SK-N-SH (cell line): ENCODE measurements at regions not wholly inside any gene's neighbourhood (a gene's known extent, or its start where the extent isn't known, plus 50 kb on each side); places are given as distances from the start of the nearest gene placed in this dataset.

ENCODE experiments used
- CTCF ChIA-PET: fragments of 300-600, 350-600 bp; formaldehyde crosslinking; extraction: SDS; loops from one replicate; lab custom pipeline; 2021; lab: Yijun Ruan, JAX
- POLR2A ChIA-PET: fragments of 350-600 bp; sonication (Branson Sonifier 250); formaldehyde crosslinking; extraction: SDS; loops from one replicate; lab custom pipeline; 2020; ENCODE audit warnings: antibody characterized with exemption, inconsistent platforms; lab: Yijun Ruan, JAX
- DNase-seq: peaks from one replicate; pipeline ENCODE4 v3.0.0; 2012
- H2AFZ ChIP-seq: fragments of 200-600 bp; sonication (generic); 2 replicates; pipeline ENCODE4 v1.8.1; 2016; ENCODE audit warnings: antibody characterized with exemption, mild to moderate bottlenecking, low read depth
- H3F3A ChIP-seq: fragments of 200-600 bp; sonication (generic); replicated peaks from 2 replicates; pipeline ENCODE3; 2016; ENCODE audit warnings: antibody characterized with exemption, mild to moderate bottlenecking; ENCODE audit not compliant: insufficient read depth
- H3K27ac ChIP-seq, 2 experiments: fragments of 200-500 bp in 1 of 2; fragments of 200-600 bp in 1 of 2; sonication (Bioruptor generic) in 1 of 2; sonication (generic), shearing (Covaris generic) in 1 of 2; 2 replicates each; pipeline versions ENCODE4 v1.5.1 to v1.6.1; 2014 to 2016; ENCODE audit warnings: low read depth in 2 of 2, inconsistent platforms in 1 of 2, low read length in 1 of 2, mild to moderate bottlenecking in 1 of 2, mixed read lengths in 1 of 2
- H3K27me3 ChIP-seq: fragments of 200-600 bp; sonication (generic), shearing (Covaris generic); 2 replicates; pipeline ENCODE4 v1.6.1; 2016; ENCODE audit warnings: mixed run types; ENCODE audit not compliant: insufficient read depth
- H3K36me3 ChIP-seq, 2 experiments: fragments of 200-500 bp in 1 of 2; fragments of 200-600 bp in 1 of 2; sonication (Bioruptor generic) in 1 of 2; sonication (generic) in 1 of 2; replicated peaks in 1 of 2; 2 replicates each; pipeline versions ENCODE3 to v1.5.1; 2014 to 2016; ENCODE audit warnings: low read length in 1 of 2, mild to moderate bottlenecking in 1 of 2; ENCODE audit not compliant: insufficient read depth in 2 of 2, control insufficient read depth in 1 of 2
- H3K4me1 ChIP-seq, 2 experiments: fragments of 200-500 bp in 1 of 2; fragments of 200-600 bp in 1 of 2; sonication (Bioruptor generic) in 1 of 2; sonication (generic), shearing (Covaris generic) in 1 of 2; 2 replicates each; pipeline versions ENCODE4 v1.5.1 to v1.6.1; 2014 to 2016; ENCODE audit warnings: low read depth in 1 of 2, low read length in 1 of 2, mixed run types in 1 of 2; ENCODE audit not compliant: insufficient read depth in 2 of 2, control insufficient read depth in 1 of 2
- H3K4me2 ChIP-seq: fragments of 200-600 bp; sonication (generic), shearing (Covaris generic); 2 replicates; pipeline ENCODE4 v1.6.1; 2017; ENCODE audit warnings: mixed run types
- H3K4me3 ChIP-seq, 2 experiments: fragments of 200-500 bp in 1 of 2; fragments of 200-600 bp in 1 of 2; sonication (Bioruptor generic) in 1 of 2; sonication (generic), shearing (Covaris generic) in 1 of 2; 2 replicates each; pipeline versions ENCODE4 v1.5.1 to v1.8.1; 2014 to 2016; ENCODE audit warnings: low read depth in 2 of 2, inconsistent platforms in 1 of 2, low read length in 1 of 2, mild to moderate bottlenecking in 1 of 2, mixed read lengths in 1 of 2, moderate library complexity in 1 of 2
- H3K79me2 ChIP-seq: fragments of 200-600 bp; sonication (generic); 2 replicates; pipeline ENCODE4 v1.8.1; 2017; ENCODE audit warnings: mild to moderate bottlenecking; ENCODE audit not compliant: insufficient read depth
- H3K9ac ChIP-seq: fragments of 200-600 bp; sonication (generic); 2 replicates; pipeline ENCODE4 v1.6.1; 2017; ENCODE audit warnings: mixed run types
- H3K9me2 ChIP-seq: fragments of 200-600 bp; sonication (generic); 2 replicates; pipeline ENCODE4 v1.6.1; 2017; ENCODE audit warnings: mixed run types
- H3K9me3 ChIP-seq: fragments of 200-600 bp; sonication (generic); 2 replicates; pipeline ENCODE4 v1.6.1; 2017; ENCODE audit warnings: mixed run types, mild to moderate bottlenecking, moderate library complexity
- H4K20me1 ChIP-seq: fragments of 200-600 bp; sonication (generic); 2 replicates; pipeline ENCODE4 v1.6.1; 2017; ENCODE audit warnings: mild to moderate bottlenecking, mixed run types; ENCODE audit not compliant: insufficient read depth
- CHD2 ChIP-seq: fragments of 150-350 bp; IDR thresholded peaks from 2 replicates; pipeline ENCODE4 v1.6.1; 2018; ENCODE audit warnings: low read length; ENCODE audit not compliant: partially characterized antibody
- ELF1 ChIP-seq: IDR thresholded peaks from 2 replicates; pipeline ENCODE4 v1.4.0; 2012
- EP300 ChIP-seq, 2 experiments: IDR thresholded peaks; 2 replicates each; pipeline versions ENCODE4 v1.4.0 to v1.6.1; 2012; ENCODE audit warnings: borderline replicate concordance in 1 of 2, low read depth in 1 of 2, low read length in 1 of 2
- EZH2phosphoT487 ChIP-seq: fragments of 200-600 bp; sonication (generic); IDR thresholded peaks from 2 replicates; pipeline ENCODE4 v1.6.1; 2017; ENCODE audit warnings: low read depth, mixed run types, mild to moderate bottlenecking, antibody characterized with exemption, moderate library complexity, borderline replicate concordance
- FOSL2 ChIP-seq: IDR thresholded peaks from 2 replicates; pipeline ENCODE4 v1.4.0; 2012; ENCODE audit warnings: low read depth, mild to moderate bottlenecking, moderate library complexity, borderline replicate concordance
- FOXJ3 ChIP-seq: sonication (generic); formaldehyde crosslinking; IDR thresholded peaks from 2 replicates; pipeline ENCODE4 v1.5.1; 2020; ENCODE audit warnings: mild to moderate bottlenecking, missing genetic modification reagents
- FOXM1 ChIP-seq: IDR thresholded peaks from 2 replicates; pipeline ENCODE4 v1.4.0; 2012; ENCODE audit warnings: low read depth, mild to moderate bottlenecking
- GABPA ChIP-seq: IDR thresholded peaks from 2 replicates; pipeline ENCODE4 v1.4.0; 2012; ENCODE audit warnings: low read depth, mild to moderate bottlenecking
- GATA2 ChIP-seq: sonication (generic); formaldehyde crosslinking; IDR thresholded peaks from 2 replicates; pipeline ENCODE4 v1.5.0; 2020; ENCODE audit warnings: mild to moderate bottlenecking, missing genetic modification reagents
- JUND ChIP-seq: IDR thresholded peaks from 2 replicates; pipeline ENCODE4 v1.4.0; 2012
- MEF2A ChIP-seq: IDR thresholded peaks from 2 replicates; pipeline ENCODE4 v1.4.0; 2012; ENCODE audit warnings: low read depth, borderline replicate concordance
- NFIC ChIP-seq: IDR thresholded peaks from 2 replicates; pipeline ENCODE4 v1.4.0; 2012; ENCODE audit warnings: borderline replicate concordance
- NRF1 ChIP-seq: IDR thresholded peaks from 2 replicates; pipeline ENCODE4 v1.6.1; 2012; ENCODE audit warnings: low read depth, mild to moderate bottlenecking, low read length
- PBX3 ChIP-seq: IDR thresholded peaks from 2 replicates; pipeline ENCODE4; 2012
- POLR2AphosphoS5 ChIP-seq: IDR thresholded peaks from 2 replicates; pipeline ENCODE4 v1.6.1; 2012; ENCODE audit warnings: low read depth, low read length
- RAD21 ChIP-seq: IDR thresholded peaks from 2 replicates; pipeline ENCODE4 v1.6.1; 2012; ENCODE audit warnings: mild to moderate bottlenecking, low read length
- RCOR1 ChIP-seq: fragments of 150-350 bp; IDR thresholded peaks from 2 replicates; pipeline ENCODE4 v1.6.1; 2017; ENCODE audit warnings: antibody characterized with exemption, low read length
- RFX5 ChIP-seq: IDR thresholded peaks from 2 replicates; pipeline ENCODE4 v1.6.1; 2012; ENCODE audit warnings: mild to moderate bottlenecking, improper control_type of control experiment, low read length
- RXRA ChIP-seq: IDR thresholded peaks from 2 replicates; pipeline ENCODE4 v1.4.0; 2012; ENCODE audit warnings: low read depth, mild to moderate bottlenecking, borderline replicate concordance
- SIN3A ChIP-seq: IDR thresholded peaks from 2 replicates; pipeline ENCODE4 v1.6.1; 2012; ENCODE audit warnings: low read depth, mild to moderate bottlenecking, low read length, moderate library complexity, borderline replicate concordance
- SMC3 ChIP-seq: IDR thresholded peaks from 2 replicates; pipeline ENCODE4 v1.6.1; 2012; ENCODE audit warnings: low read depth, low read length, improper control_type of control experiment
- TAF1 ChIP-seq: IDR thresholded peaks from 2 replicates; pipeline ENCODE4 v1.6.1; 2012; ENCODE audit warnings: low read depth, mild to moderate bottlenecking, low read length, moderate library complexity, borderline replicate concordance
- TCF12 ChIP-seq: IDR thresholded peaks from 2 replicates; pipeline ENCODE4 v1.4.0; 2012
- TEAD4 ChIP-seq: IDR thresholded peaks from 2 replicates; pipeline ENCODE4 v1.4.0; 2012; ENCODE audit warnings: mild to moderate bottlenecking, borderline replicate concordance; ENCODE audit not compliant: insufficient read depth
- ZBTB33 ChIP-seq: IDR thresholded peaks from 2 replicates; pipeline ENCODE4 v1.4.0; 2012; ENCODE audit warnings: low read depth, borderline replicate concordance
- WGBS: methylation state at CpG from one replicate; pipeline ENCODE4 v1.1.6; 2017; ENCODE audit warnings: low lambda C conversion rate; 5-methylcytosine and 5-hydroxymethylcytosine counted together
- TF ChIP-seq, protein P1 (sequence below): IDR thresholded peaks from 2 replicates; pipeline ENCODE4 v1.4.0; 2012; ENCODE audit warnings: low read depth
- TF ChIP-seq, protein P2 (sequence below): fragments of 150-350 bp; IDR thresholded peaks from 2 replicates; pipeline ENCODE4 v1.6.1; 2016; ENCODE audit warnings: mild to moderate bottlenecking, low read depth, low read length

DNA sequence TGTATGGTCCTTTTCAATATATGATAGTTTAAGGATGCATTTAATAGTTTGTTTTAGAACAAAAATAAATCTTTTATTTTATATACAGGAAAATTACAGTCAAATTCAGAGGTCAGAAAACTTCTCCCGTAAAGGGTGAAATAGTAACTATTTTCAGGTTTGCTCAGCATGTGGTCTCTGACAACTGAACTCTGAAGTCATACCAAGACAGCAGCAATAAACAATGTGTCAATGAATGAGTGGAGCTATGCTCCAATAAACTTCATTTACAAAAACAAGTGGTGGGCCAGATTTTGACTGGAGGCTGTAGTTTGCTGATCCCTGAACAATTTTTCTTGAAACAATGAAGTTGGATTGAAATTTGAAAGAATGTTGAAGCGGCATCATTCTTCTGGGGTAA is 123.6 kb downstream of the ZNF248 start:
- DNase-seq: no peak
- Histone ChIP-seq H2AFZ (no peak overlapping the region), H3K4me2 (no peak overlapping the region), H3K9me2 (no peaks in the 10 kb centered on the region), H3K27ac (no peak overlapping the region), H3K4me3 (no peak overlapping the region), H3K9me3 (no peaks in the 10 kb centered on the region), H3K27me3 (no peaks in the 10 kb centered on the region), H3K4me1 (no peaks in the 10 kb centered on the region), H3K36me3 (no peaks in the 10 kb centered on the region), H3F3A (peaks cover 7% of the 10 kb centered on the region), H3K9ac (no peak overlapping the region), H3K79me2 (no peaks in the 10 kb centered on the region), H4K20me1 (no peaks in the 10 kb centered on the region)
- CTCF ChIA-PET: no interaction called here
- 43% methylated on average over 2 of the region's 2 CpGs for WGBS
- POLR2A ChIA-PET: no interaction called here
- TF ChIP-seq, protein P1, sequence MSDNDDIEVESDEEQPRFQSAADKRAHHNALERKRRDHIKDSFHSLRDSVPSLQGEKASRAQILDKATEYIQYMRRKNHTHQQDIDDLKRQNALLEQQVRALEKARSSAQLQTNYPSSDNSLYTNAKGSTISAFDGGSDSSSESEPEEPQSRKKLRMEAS: no peak
- no peak for TF ChIP-seq TCF12
- TF ChIP-seq SIN3A: no peak
- TF ChIP-seq EP300 (IDR thresholded peaks at IDR 0.05; ENCODE audit: borderline replicate concordance in 1 of 2, low read depth in 1 of 2, low read length in 1 of 2): no peak
- TF ChIP-seq TAF1: no peak
- no peak for TF ChIP-seq FOSL2
- TF ChIP-seq RCOR1: no peak
- TF ChIP-seq TEAD4: no peak
- TF ChIP-seq FOXJ3: no peak
- TF ChIP-seq ELF1: no peak
- TF ChIP-seq JUND: no peak
- no peak for TF ChIP-seq EZH2phosphoT487
- TF ChIP-seq ZBTB33: no peak
- TF ChIP-seq MEF2A: no peak
- TF ChIP-seq RAD21: no peak
- no peak for TF ChIP-seq GATA2
- TF ChIP-seq FOXM1: no peak

DNA sequence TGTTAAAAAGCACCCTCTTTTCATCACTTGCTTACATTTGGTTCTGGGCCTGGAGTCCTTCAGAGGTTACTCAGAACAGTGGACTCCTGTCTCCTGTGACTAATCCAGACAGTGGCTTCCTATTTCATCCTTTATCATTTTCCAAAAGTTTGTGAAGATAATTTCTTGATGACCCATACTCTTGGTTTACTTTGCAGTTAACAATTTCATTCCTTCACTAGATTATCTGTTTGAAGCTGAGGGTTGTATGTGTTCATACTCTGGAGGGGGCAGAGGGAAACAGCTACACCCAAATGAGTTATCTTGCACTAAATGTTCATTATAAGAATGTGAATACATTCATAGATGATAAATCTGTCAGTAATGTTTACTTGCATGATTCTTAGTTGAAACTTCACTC is 124.7 kb downstream of the ZNF248 start:
- no peaks in the 10 kb centered on the region for H3K27me3 ChIP-seq
- no peaks in the 10 kb centered on the region for H3K9me3 ChIP-seq
- no peaks in the 10 kb centered on the region for H3K36me3 ChIP-seq
- no peaks in the 10 kb centered on the region for H4K20me1 ChIP-seq
- no peaks in the 10 kb centered on the region for H3K9me2 ChIP-seq
- H3F3A ChIP-seq: peaks cover 7% of the 10 kb centered on the region
- no peak overlapping the region; a peak in 1 of 4 replicates for H3K4me3 ChIP-seq
- DNase-seq: no peak
- no peak overlapping the region for H2AFZ ChIP-seq
- H3K79me2 ChIP-seq: no peaks in the 10 kb centered on the region
- ChIA-PET POLR2A (no interaction called here), CTCF (interaction anchor here (1.6 kb wide), 1 partner anchor 9 kb away, joined by 3 read pairs; no protein-coding TSS in a partner anchor)
- no peak overlapping the region for H3K27ac ChIP-seq
- no peaks in the 10 kb centered on the region for H3K4me1 ChIP-seq
- peak overlapping the region; percentile 3; the same call in 1 of the 2 replicates for H3K4me2 ChIP-seq
- H3K9ac ChIP-seq: no peak overlapping the region
- TF ChIP-seq, protein P2, sequence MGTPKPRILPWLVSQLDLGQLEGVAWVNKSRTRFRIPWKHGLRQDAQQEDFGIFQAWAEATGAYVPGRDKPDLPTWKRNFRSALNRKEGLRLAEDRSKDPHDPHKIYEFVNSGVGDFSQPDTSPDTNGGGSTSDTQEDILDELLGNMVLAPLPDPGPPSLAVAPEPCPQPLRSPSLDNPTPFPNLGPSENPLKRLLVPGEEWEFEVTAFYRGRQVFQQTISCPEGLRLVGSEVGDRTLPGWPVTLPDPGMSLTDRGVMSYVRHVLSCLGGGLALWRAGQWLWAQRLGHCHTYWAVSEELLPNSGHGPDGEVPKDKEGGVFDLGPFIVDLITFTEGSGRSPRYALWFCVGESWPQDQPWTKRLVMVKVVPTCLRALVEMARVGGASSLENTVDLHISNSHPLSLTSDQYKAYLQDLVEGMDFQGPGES: no peak
- no peak for TF ChIP-seq ELF1
- no peak for TF ChIP-seq GABPA
- TF ChIP-seq RFX5: no peak
- TF ChIP-seq, protein P1: no peak
- TF ChIP-seq RCOR1: no peak
- no peak for TF ChIP-seq POLR2AphosphoS5
- no peak for TF ChIP-seq SMC3
- TF ChIP-seq CHD2: no peak
- peak; percentile 29; the same call in 1 of the 2 replicates for TF ChIP-seq JUND
- no peak for TF ChIP-seq EZH2phosphoT487
- no peak for TF ChIP-seq NRF1
- TF ChIP-seq SIN3A: no peak
- TF ChIP-seq PBX3: peak; percentile 20
- no peak for TF ChIP-seq MEF2A
- no peak for TF ChIP-seq TAF1
- no peak for TF ChIP-seq FOXM1
- no peak for TF ChIP-seq RXRA
- TF ChIP-seq RAD21: no peak
- no peak for TF ChIP-seq NFIC
